ENCODE measurements at regions not wholly inside any gene's neighbourhood (a gene's known extent, or its start where the extent isn't known, plus 50 kb on each side); places are given as distances from the start of the nearest gene placed in this dataset.

GRCh38 chr2:190792956-190793888, 87.4 kb upstream of the GLS start:
- Histone ChIP-seq H3K4me1 (ENCODE audit: control insufficient read depth, insufficient read depth, low read length) (no peaks in the 10 kb centered on the region), H3K27me3 (replicated peaks in 1 of 2; ENCODE audit: control insufficient read depth in 2 of 2, insufficient read depth in 2 of 2, low read length in 1 of 2) (no peaks in the 10 kb centered on the region; a peak in 1 of 4 replicates), H3K79me2 (ENCODE audit: control insufficient read depth, insufficient read depth, low read length) (no peaks in the 10 kb centered on the region), H4K20me1 (ENCODE audit: control insufficient read depth, insufficient read depth) (no peaks in the 10 kb centered on the region), H3K9ac (ENCODE audit: control insufficient read depth, insufficient read depth, low read length) (no peak overlapping the region), H3K27ac (ENCODE audit: control insufficient read depth, insufficient read depth) (no peak overlapping the region), H3K36me3 (ENCODE audit: control insufficient read depth in 2 of 2, insufficient read depth in 2 of 2, low read length in 1 of 2) (no peaks in the 10 kb centered on the region), H3K4me3 (no peak overlapping the region), H2AFZ (ENCODE audit: control insufficient read depth, low read depth, low read length) (no peak overlapping the region), H3K4me2 (ENCODE audit: control insufficient read depth, insufficient read depth) (no peak overlapping the region), H3K9me3 (replicated peaks; ENCODE audit: control insufficient read depth, insufficient read depth, low read length) (no peaks in the 10 kb centered on the region)
- in situ Hi-C loops (cut with MboI) (no loop called here), intact Hi-C loops (cut with micrococcal nuclease; ENCODE audit: unreplicated experiment) (no loop called here)
- WGBS (ENCODE audit: insufficient coverage, insufficient replicate concordance, low lambda C conversion rate, missing lambda C conversion rate) = 69% methylated on average over 8 of the region's 9 CpGs
- FAIRE-seq = no peak
- BruUV-seq (replicated peaks) = no TSS peak
- ChIA-PET CTCF (interaction anchor here (0.7 to 3.5 kb wide), 7 partner anchors 10 to 157 kb away, joined by 3 to 23 read pairs (median 5); no protein-coding TSS in a partner anchor), POLR2A (interaction anchor here (0.6 to 1.5 kb wide), 4 partner anchors 9 to 374 kb away, joined by 3 to 4 read pairs (median 3); no protein-coding TSS in a partner anchor), RAD21 (ENCODE audit: unreplicated experiment) (interaction anchor here (0.7 to 1.9 kb wide), 5 partner anchors 9 to 114 kb away, joined by 3 to 8 read pairs (median 5); no protein-coding TSS in a partner anchor), SMC1A (ENCODE audit: uncharacterized antibody, unreplicated experiment) (interaction anchor here (1.0 to 3.8 kb wide), 10 partner anchors 7 to 412 kb away, joined by 3 to 19 read pairs (median 4); no protein-coding TSS in a partner anchor)
- DNase-seq (ENCODE audit: low read depth, low spot score) = no peak
- no peak for ATAC-seq
- TF ChIP-seq GABPA (IDR thresholded peaks at IDR 0.05; ENCODE audit: low read depth) = no peak
- no peak for TF ChIP-seq SPI1 (IDR thresholded peaks at IDR 0.05; ENCODE audit: borderline replicate concordance, insufficient read depth, low read depth, low read length)
- TF ChIP-seq PBX3 (IDR thresholded peaks at IDR 0.05; ENCODE audit: insufficient replicate concordance, low read depth, low read length) = no peak
- TF ChIP-seq ZBTB11 (CRISPR knock-in tag; IDR thresholded peaks at IDR 0.05) = no peak
- TF ChIP-seq ZBTB4 (CRISPR knock-in tag; IDR thresholded peaks at IDR 0.05) = no peak
- no peak for TF ChIP-seq EED (IDR thresholded peaks at IDR 0.05; ENCODE audit: low read depth)
- no peak for TF ChIP-seq ZNF687 (IDR thresholded peaks at IDR 0.05)
